ENCODE measurements at regions not wholly inside any gene's neighbourhood (a gene's known extent, or its start where the extent isn't known, plus 50 kb on each side); places are given as distances from the start of the nearest gene placed in this dataset.

DNA sequence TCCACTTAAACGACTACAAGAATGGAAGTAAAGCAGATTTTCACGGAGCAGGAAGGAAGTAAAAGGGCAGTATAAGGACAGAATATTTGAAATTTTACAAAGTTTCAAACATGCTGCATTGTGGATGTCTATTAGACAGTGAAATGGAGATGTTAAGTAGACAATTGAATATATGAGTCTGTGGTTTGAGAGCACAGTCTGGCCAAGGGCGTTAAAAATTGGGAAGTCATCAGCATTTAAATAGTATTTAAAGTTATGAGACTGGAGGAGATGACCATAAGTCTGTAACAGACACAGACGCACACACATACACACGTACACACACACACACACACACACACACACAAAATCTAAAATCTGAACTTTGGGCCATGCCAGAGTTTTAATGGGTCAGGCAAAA, 935.9 kb downstream of the EPHA3 start:
- TF ChIP-seq, protein P1, sequence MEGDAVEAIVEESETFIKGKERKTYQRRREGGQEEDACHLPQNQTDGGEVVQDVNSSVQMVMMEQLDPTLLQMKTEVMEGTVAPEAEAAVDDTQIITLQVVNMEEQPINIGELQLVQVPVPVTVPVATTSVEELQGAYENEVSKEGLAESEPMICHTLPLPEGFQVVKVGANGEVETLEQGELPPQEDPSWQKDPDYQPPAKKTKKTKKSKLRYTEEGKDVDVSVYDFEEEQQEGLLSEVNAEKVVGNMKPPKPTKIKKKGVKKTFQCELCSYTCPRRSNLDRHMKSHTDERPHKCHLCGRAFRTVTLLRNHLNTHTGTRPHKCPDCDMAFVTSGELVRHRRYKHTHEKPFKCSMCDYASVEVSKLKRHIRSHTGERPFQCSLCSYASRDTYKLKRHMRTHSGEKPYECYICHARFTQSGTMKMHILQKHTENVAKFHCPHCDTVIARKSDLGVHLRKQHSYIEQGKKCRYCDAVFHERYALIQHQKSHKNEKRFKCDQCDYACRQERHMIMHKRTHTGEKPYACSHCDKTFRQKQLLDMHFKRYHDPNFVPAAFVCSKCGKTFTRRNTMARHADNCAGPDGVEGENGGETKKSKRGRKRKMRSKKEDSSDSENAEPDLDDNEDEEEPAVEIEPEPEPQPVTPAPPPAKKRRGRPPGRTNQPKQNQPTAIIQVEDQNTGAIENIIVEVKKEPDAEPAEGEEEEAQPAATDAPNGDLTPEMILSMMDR (IDR thresholded peaks at IDR 0.05): no peak
- no peak for TF ChIP-seq POLR2A (IDR thresholded peaks at IDR 0.05)
